GM23338 (cell line): ENCODE measurements at regions not wholly inside any gene's neighbourhood (a gene's known extent, or its start where the extent isn't known, plus 50 kb on each side); places are given as distances from the start of the nearest gene placed in this dataset.
A peak's percentile ranks its signal among the peaks of the same experiment; 100 is the strongest.

Experiments
- ATAC-seq: fragments of 200-7000 bp; cut with Tn5 transposase; 3 replicates; pipeline ENCODE4 v1.9.1; 2020
- DNase-seq: peaks from one replicate; pipeline ENCODE4 v3.0.0-alpha.2; 2015; ENCODE audit warnings: low spot score
- H2AFZ ChIP-seq: fragments of 200-600 bp; sonication (generic); 2 replicates; pipeline ENCODE4 v1.8.0; 2016; ENCODE audit warnings: antibody characterized with exemption, mild to moderate bottlenecking, moderate library complexity
- H3F3A ChIP-seq: fragments of 200-600 bp; sonication (generic); replicated peaks from 2 replicates; pipeline ENCODE4 v1.8.0; 2017; ENCODE audit warnings: antibody characterized with exemption, mixed run types, low read depth
- H3K27ac ChIP-seq: fragments of 200-600 bp; sonication (generic); 2 replicates; pipeline ENCODE4 v1.6.1; 2016; ENCODE audit warnings: low read depth
- H3K27me3 ChIP-seq: fragments of 200-600 bp; sonication (generic); 2 replicates; pipeline ENCODE4 v1.8.0; 2016; ENCODE audit warnings: mild to moderate bottlenecking, mixed run types, moderate library complexity; ENCODE audit not compliant: insufficient read depth
- H3K36me3 ChIP-seq: fragments of 200-600 bp; sonication (generic); 2 replicates; pipeline ENCODE4 v1.8.0; 2016; ENCODE audit warnings: mild to moderate bottlenecking; ENCODE audit not compliant: insufficient read depth
- H3K4me1 ChIP-seq: fragments of 200-600 bp; sonication (generic); 2 replicates; pipeline ENCODE4 v1.8.0; 2016; ENCODE audit warnings: mild to moderate bottlenecking, moderate library complexity; ENCODE audit not compliant: insufficient read depth
- H3K4me2 ChIP-seq: fragments of 200-600 bp; sonication (generic); 2 replicates; pipeline ENCODE4 v1.7.1; 2017; ENCODE audit warnings: mixed run types
- H3K4me3 ChIP-seq: fragments of 200-600 bp; sonication (generic); 2 replicates; pipeline ENCODE4 v1.6.1; 2016; ENCODE audit warnings: mixed run types
- H3K79me2 ChIP-seq: fragments of 200-600 bp; sonication (generic); replicated peaks from 2 replicates; pipeline ENCODE4 v1.8.0; 2017; ENCODE audit warnings: mild to moderate bottlenecking; ENCODE audit not compliant: insufficient read depth
- H3K9me2 ChIP-seq: fragments of 200-600 bp; sonication (generic); 2 replicates; pipeline ENCODE4 v1.8.0; 2017; ENCODE audit not compliant: insufficient read depth
- H4K20me1 ChIP-seq: fragments of 200-600 bp; sonication (generic); replicated peaks from 2 replicates; pipeline ENCODE4 v1.8.0; 2017; ENCODE audit warnings: mild to moderate bottlenecking; ENCODE audit not compliant: insufficient read depth
- H3K27ac Mint-ChIP-seq: 2 replicates; pipeline ENCODE4 v1.8.0; 2020; ENCODE audit warnings: inconsistent platforms, mild to moderate bottlenecking, moderate library complexity, mixed read lengths
- H3K27me3 Mint-ChIP-seq: 3 replicates; pipeline ENCODE4 v1.8.0; 2022; ENCODE audit warnings: low read depth, mild to moderate bottlenecking, moderate library complexity, mixed read lengths, inconsistent platforms; ENCODE audit not compliant: insufficient read depth, poor library complexity
- H3K36me3 Mint-ChIP-seq: 3 replicates; pipeline ENCODE4 v1.8.0; 2021; ENCODE audit warnings: low read depth, mild to moderate bottlenecking, inconsistent platforms, moderate library complexity, mixed read lengths
- H3K4me1 Mint-ChIP-seq: 3 replicates; pipeline ENCODE4 v1.8.0; 2020; ENCODE audit warnings: mild to moderate bottlenecking, inconsistent platforms, mixed read lengths
- H3K4me3 Mint-ChIP-seq: 3 replicates; pipeline ENCODE4 v1.8.0; 2021; ENCODE audit warnings: moderate library complexity, mild to moderate bottlenecking, inconsistent platforms, mixed read lengths
- H3K9me3 Mint-ChIP-seq: 3 replicates; pipeline ENCODE4 v1.8.0; 2020; ENCODE audit warnings: moderate library complexity, mild to moderate bottlenecking, inconsistent platforms, mixed read lengths
- CREB1 ChIP-seq: fragments of 250-450 bp; sonication (Bioruptor Pico); IDR thresholded peaks from 2 replicates; pipeline ENCODE4 v1.5.0; 2020; ENCODE audit warnings: low read depth, mild to moderate bottlenecking, moderate library complexity
- EZH2 ChIP-seq: fragments of 200-600 bp; sonication (generic); IDR thresholded peaks from one replicate; pipeline ENCODE4 v1.8.0; 2017; ENCODE audit warnings: antibody characterized with exemption, mild to moderate bottlenecking, low read depth; ENCODE audit not compliant: unreplicated experiment
- EZH2phosphoT487 ChIP-seq: fragments of 200-600 bp; sonication (generic); IDR thresholded peaks from one replicate; pipeline ENCODE4 v1.8.1; 2018; ENCODE audit warnings: antibody characterized with exemption; ENCODE audit not compliant: unreplicated experiment
- JUNB ChIP-seq: IDR thresholded peaks from one replicate; pipeline ENCODE4 v1.6.1; 2016; ENCODE audit warnings: antibody characterized with exemption; ENCODE audit not compliant: unreplicated experiment
- NANOG ChIP-seq: IDR thresholded peaks from 2 replicates; pipeline ENCODE4 v1.6.1; 2016; ENCODE audit warnings: antibody characterized with exemption, borderline replicate concordance
- POLR2AphosphoS5 ChIP-seq: IDR thresholded peaks from 2 replicates; pipeline ENCODE4 v1.6.1; 2016; ENCODE audit warnings: antibody characterized with exemption, low read depth
- STAT1 ChIP-seq: IDR thresholded peaks from one replicate; pipeline ENCODE4 v1.6.1; 2016; ENCODE audit warnings: antibody characterized with exemption; ENCODE audit not compliant: unreplicated experiment
- ZNF114 ChIP-seq: fragments of 250-450 bp; sonication (Bioruptor Pico); IDR thresholded peaks from 2 replicates; pipeline ENCODE4 v1.5.0; 2020; ENCODE audit warnings: mild to moderate bottlenecking, moderate library complexity
- ZNF331 ChIP-seq: fragments of 250-450 bp; sonication (Bioruptor Pico); IDR thresholded peaks from 2 replicates; pipeline ENCODE4 v1.5.0; 2020; ENCODE audit warnings: low read depth, mild to moderate bottlenecking, moderate library complexity
- TF ChIP-seq, protein P1 (sequence below): IDR thresholded peaks from 2 replicates; pipeline ENCODE4 v1.6.1; 2016; ENCODE audit warnings: antibody characterized with exemption
- TF ChIP-seq, protein P2 (sequence below): IDR thresholded peaks from one replicate; pipeline ENCODE4 v1.6.1; 2018; ENCODE audit warnings: antibody characterized with exemption; ENCODE audit not compliant: unreplicated experiment
- TF ChIP-seq, protein P3 (sequence below), 2 experiments: fragments of 200-600 bp in 1 of 2; sonication (generic) in 1 of 2; conservative IDR thresholded peaks; 2 replicates each; pipeline versions ENCODE4 v1.5.1 to v1.6.1; 2016 to 2017; ENCODE audit warnings: antibody characterized with exemption in 2 of 2, low read depth in 2 of 2, mild to moderate bottlenecking in 2 of 2, moderate library complexity in 1 of 2
- TF ChIP-seq, protein P4 (sequence below): fragments of 250-450 bp; sonication (Bioruptor Pico); IDR thresholded peaks from 2 replicates; pipeline ENCODE4 v1.5.0; 2020; ENCODE audit warnings: mild to moderate bottlenecking, moderate library complexity

DNA sequence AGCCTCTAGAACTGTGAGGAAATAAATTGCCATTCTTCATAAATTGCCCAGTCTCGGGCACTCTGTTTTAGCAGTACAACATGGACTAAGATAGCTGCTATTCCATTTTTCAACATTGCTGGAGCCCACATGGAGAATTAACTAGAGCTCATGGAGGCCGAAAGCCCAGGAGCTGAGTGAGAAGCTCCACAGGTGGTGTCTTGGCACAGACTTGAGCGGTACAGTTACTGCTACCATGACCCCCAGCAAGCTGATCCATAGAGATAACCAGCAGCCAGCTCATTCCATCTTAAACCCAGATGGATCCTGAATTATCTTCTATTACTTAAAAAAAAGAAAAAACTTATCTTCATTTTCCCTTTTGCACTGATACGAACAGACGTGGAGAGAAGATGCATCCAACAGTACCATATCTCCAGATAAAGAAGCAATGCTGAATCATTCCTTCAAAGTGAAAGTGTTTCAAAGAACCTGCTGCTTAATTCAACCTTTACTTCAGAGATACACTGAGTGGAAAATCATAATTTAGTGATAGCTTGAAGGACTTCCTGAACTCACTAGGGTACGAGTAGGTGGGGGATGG lies 115.1 kb downstream of the SETD4 start:
- Mint-ChIP-seq H3K27me3 (no peaks in the 10 kb centered on the region), H3K36me3 (no peaks in the 10 kb centered on the region), H3K9me3 (no peaks in the 10 kb centered on the region; the same call in 2 of the 3 replicates), H3K4me1 (peaks cover 1% of the 10 kb centered on the region; the same call in 2 of the 3 replicates), H3K4me3 (no peak overlapping the region), H3K27ac (peak overlapping the region; percentile 19; the same call in 1 of the 2 replicates)
- no peak for DNase-seq
- H3K4me3 ChIP-seq = no peak overlapping the region
- no peaks in the 10 kb centered on the region for H3F3A ChIP-seq
- TF ChIP-seq ZNF114 (CRISPR knock-in tag) (no peak), ZNF331 (no peak), NANOG (no peak), STAT1 (no peak), CREB1 (CRISPR knock-in tag) (no peak), EZH2 (no peak), POLR2AphosphoS5 (no peak), EZH2phosphoT487 (no peak), JUNB (no peak)
- TF ChIP-seq, protein P1, sequence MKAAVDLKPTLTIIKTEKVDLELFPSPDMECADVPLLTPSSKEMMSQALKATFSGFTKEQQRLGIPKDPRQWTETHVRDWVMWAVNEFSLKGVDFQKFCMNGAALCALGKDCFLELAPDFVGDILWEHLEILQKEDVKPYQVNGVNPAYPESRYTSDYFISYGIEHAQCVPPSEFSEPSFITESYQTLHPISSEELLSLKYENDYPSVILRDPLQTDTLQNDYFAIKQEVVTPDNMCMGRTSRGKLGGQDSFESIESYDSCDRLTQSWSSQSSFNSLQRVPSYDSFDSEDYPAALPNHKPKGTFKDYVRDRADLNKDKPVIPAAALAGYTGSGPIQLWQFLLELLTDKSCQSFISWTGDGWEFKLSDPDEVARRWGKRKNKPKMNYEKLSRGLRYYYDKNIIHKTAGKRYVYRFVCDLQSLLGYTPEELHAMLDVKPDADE = no peak
- TF ChIP-seq, protein P2, sequence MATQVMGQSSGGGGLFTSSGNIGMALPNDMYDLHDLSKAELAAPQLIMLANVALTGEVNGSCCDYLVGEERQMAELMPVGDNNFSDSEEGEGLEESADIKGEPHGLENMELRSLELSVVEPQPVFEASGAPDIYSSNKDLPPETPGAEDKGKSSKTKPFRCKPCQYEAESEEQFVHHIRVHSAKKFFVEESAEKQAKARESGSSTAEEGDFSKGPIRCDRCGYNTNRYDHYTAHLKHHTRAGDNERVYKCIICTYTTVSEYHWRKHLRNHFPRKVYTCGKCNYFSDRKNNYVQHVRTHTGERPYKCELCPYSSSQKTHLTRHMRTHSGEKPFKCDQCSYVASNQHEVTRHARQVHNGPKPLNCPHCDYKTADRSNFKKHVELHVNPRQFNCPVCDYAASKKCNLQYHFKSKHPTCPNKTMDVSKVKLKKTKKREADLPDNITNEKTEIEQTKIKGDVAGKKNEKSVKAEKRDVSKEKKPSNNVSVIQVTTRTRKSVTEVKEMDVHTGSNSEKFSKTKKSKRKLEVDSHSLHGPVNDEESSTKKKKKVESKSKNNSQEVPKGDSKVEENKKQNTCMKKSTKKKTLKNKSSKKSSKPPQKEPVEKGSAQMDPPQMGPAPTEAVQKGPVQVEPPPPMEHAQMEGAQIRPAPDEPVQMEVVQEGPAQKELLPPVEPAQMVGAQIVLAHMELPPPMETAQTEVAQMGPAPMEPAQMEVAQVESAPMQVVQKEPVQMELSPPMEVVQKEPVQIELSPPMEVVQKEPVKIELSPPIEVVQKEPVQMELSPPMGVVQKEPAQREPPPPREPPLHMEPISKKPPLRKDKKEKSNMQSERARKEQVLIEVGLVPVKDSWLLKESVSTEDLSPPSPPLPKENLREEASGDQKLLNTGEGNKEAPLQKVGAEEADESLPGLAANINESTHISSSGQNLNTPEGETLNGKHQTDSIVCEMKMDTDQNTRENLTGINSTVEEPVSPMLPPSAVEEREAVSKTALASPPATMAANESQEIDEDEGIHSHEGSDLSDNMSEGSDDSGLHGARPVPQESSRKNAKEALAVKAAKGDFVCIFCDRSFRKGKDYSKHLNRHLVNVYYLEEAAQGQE = no peak
- TF ChIP-seq, protein P3, sequence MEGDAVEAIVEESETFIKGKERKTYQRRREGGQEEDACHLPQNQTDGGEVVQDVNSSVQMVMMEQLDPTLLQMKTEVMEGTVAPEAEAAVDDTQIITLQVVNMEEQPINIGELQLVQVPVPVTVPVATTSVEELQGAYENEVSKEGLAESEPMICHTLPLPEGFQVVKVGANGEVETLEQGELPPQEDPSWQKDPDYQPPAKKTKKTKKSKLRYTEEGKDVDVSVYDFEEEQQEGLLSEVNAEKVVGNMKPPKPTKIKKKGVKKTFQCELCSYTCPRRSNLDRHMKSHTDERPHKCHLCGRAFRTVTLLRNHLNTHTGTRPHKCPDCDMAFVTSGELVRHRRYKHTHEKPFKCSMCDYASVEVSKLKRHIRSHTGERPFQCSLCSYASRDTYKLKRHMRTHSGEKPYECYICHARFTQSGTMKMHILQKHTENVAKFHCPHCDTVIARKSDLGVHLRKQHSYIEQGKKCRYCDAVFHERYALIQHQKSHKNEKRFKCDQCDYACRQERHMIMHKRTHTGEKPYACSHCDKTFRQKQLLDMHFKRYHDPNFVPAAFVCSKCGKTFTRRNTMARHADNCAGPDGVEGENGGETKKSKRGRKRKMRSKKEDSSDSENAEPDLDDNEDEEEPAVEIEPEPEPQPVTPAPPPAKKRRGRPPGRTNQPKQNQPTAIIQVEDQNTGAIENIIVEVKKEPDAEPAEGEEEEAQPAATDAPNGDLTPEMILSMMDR (conservative IDR thresholded peaks at IDR 0.05; ENCODE audit: low read depth in 2 of 2) = no peak
- TF ChIP-seq, protein P4, sequence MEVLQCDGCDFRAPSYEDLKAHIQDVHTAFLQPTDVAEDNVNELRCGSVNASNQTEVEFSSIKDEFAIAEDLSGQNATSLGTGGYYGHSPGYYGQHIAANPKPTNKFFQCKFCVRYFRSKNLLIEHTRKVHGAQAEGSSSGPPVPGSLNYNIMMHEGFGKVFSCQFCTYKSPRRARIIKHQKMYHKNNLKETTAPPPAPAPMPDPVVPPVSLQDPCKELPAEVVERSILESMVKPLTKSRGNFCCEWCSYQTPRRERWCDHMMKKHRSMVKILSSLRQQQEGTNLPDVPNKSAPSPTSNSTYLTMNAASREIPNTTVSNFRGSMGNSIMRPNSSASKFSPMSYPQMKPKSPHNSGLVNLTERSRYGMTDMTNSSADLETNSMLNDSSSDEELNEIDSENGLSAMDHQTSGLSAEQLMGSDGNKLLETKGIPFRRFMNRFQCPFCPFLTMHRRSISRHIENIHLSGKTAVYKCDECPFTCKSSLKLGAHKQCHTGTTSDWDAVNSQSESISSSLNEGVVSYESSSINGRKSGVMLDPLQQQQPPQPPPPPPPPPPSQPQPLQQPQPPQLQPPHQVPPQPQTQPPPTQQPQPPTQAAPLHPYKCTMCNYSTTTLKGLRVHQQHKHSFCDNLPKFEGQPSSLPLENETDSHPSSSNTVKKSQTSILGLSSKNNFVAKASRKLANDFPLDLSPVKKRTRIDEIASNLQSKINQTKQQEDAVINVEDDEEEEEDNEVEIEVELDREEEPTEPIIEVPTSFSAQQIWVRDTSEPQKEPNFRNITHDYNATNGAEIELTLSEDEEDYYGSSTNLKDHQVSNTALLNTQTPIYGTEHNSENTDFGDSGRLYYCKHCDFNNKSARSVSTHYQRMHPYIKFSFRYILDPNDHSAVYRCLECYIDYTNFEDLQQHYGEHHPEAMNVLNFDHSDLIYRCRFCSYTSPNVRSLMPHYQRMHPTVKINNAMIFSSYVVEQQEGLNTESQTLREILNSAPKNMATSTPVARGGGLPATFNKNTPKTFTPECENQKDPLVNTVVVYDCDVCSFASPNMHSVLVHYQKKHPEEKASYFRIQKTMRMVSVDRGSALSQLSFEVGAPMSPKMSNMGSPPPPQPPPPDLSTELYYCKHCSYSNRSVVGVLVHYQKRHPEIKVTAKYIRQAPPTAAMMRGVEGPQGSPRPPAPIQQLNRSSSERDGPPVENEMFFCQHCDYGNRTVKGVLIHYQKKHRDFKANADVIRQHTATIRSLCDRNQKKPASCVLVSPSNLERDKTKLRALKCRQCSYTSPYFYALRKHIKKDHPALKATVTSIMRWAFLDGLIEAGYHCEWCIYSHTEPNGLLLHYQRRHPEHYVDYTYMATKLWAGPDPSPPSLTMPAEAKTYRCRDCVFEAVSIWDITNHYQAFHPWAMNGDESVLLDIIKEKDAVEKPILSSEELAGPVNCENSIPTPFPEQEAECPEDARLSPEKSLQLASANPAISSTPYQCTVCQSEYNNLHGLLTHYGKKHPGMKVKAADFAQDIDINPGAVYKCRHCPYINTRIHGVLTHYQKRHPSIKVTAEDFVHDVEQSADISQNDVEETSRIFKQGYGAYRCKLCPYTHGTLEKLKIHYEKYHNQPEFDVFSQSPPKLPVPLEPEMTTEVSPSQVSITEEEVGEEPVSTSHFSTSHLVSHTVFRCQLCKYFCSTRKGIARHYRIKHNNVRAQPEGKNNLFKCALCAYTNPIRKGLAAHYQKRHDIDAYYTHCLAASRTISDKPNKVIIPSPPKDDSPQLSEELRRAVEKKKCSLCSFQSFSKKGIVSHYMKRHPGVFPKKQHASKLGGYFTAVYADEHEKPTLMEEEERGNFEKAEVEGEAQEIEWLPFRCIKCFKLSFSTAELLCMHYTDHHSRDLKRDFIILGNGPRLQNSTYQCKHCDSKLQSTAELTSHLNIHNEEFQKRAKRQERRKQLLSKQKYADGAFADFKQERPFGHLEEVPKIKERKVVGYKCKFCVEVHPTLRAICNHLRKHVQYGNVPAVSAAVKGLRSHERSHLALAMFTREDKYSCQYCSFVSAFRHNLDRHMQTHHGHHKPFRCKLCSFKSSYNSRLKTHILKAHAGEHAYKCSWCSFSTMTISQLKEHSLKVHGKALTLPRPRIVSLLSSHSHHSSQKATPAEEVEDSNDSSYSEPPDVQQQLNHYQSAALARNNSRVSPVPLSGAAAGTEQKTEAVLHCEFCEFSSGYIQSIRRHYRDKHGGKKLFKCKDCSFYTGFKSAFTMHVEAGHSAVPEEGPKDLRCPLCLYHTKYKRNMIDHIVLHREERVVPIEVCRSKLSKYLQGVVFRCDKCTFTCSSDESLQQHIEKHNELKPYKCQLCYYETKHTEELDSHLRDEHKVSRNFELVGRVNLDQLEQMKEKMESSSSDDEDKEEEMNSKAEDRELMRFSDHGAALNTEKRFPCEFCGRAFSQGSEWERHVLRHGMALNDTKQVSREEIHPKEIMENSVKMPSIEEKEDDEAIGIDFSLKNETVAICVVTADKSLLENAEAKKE (CRISPR knock-in tag) = no peak
- H4K20me1 ChIP-seq = no peaks in the 10 kb centered on the region
- H3K27ac ChIP-seq = no peak overlapping the region
- H3K27me3 ChIP-seq = no peaks in the 10 kb centered on the region
- no peaks in the 10 kb centered on the region for H3K4me1 ChIP-seq
- no peaks in the 10 kb centered on the region for H3K36me3 ChIP-seq
- no peaks in the 10 kb centered on the region for H3K9me2 ChIP-seq
- H2AFZ ChIP-seq = no peak overlapping the region
- no peak for ATAC-seq
- no peak overlapping the region for H3K4me2 ChIP-seq
- H3K79me2 ChIP-seq = no peaks in the 10 kb centered on the region
